ENCODE measurements at regions not wholly inside any gene's neighbourhood (a gene's known extent, or its start where the extent isn't known, plus 50 kb on each side); places are given as distances from the start of the nearest gene placed in this dataset.

DNA sequence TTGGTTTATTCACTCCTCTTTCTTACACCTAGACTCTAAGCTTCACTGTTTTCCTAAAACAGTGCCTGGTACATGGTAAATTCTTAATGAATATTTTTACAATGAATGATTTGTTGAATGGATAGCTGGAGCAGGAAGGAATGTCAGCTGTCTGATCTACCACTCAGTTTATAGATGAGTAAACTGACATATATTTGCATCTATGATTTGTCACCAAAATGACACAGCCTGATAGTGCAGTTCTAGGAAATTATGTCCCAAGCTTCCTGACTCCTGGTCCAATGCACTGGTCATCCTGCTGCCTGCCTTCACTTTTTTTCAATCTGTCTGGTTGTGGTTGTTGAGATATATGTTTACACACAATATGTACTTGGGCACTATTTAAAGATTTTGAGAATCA, 651.7 kb upstream of the WWC1 start:
- TF ChIP-seq, protein P1, sequence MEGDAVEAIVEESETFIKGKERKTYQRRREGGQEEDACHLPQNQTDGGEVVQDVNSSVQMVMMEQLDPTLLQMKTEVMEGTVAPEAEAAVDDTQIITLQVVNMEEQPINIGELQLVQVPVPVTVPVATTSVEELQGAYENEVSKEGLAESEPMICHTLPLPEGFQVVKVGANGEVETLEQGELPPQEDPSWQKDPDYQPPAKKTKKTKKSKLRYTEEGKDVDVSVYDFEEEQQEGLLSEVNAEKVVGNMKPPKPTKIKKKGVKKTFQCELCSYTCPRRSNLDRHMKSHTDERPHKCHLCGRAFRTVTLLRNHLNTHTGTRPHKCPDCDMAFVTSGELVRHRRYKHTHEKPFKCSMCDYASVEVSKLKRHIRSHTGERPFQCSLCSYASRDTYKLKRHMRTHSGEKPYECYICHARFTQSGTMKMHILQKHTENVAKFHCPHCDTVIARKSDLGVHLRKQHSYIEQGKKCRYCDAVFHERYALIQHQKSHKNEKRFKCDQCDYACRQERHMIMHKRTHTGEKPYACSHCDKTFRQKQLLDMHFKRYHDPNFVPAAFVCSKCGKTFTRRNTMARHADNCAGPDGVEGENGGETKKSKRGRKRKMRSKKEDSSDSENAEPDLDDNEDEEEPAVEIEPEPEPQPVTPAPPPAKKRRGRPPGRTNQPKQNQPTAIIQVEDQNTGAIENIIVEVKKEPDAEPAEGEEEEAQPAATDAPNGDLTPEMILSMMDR (IDR thresholded peaks at IDR 0.05; ENCODE audit: control insufficient read depth, extremely low read depth, insufficient read depth), result no peak
- H3K4me3 ChIP-seq (ENCODE audit: low read depth, low read length), result no peak overlapping the region
- DNase-seq (ENCODE audit: low read depth), result no peak

DNA sequence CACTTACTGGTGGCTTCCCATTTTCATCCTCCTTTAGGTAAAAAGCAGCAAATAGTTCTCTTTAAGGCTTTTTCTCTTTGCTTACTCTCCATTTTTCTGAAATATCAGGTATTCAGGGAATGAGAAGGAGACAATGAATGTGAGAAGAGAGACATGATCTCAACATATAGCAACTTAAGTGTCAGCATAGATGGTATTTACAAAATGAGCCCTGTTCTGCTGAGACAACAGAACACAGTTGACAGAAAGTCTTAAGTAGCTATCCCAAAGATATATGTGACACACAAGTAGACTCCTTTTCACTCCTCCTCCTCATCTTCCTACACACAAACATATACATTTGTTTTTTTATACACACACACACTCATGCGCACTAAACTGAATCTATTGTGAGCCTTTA, 649.3 kb upstream of the WWC1 start:
- no peak for DNase-seq (ENCODE audit: low read depth)
- TF ChIP-seq, protein P1 (IDR thresholded peaks at IDR 0.05; ENCODE audit: control insufficient read depth, extremely low read depth, insufficient read depth), result no peak
- H3K4me3 ChIP-seq (ENCODE audit: low read depth, low read length), result no peak overlapping the region

DNA sequence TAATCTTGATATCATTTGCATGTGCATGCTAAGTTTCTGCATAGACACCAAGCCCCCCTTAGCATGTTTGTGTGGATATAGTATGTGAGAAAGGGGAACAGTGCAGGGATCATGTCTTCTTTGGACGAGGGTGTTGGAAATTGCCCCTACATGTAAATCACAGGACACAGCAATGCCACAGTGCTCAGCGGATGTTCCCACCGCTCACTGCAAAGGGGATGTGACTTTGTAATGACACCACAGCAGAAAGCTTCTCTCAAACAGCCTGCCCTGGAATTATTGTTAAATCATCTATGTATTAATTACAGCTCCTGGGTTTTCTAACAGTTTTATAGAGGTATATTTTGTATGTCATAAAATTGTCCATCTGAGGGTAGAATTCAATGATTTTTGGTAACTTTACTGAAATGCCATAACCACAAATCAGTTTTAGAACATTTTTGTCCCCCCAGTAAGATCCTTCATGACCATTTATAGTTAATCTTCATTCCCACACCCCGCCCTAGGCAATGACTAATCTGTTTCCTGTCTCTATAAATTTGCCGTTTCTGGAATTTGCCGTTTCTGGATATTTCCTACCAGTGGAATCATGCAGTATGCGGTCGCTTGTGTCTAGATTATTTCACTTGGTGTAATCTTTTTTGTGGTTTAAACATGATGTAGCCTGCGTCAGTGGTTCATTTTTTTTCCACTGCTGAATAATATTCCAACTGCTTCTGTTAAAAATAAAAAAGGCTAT, 648.5 kb upstream of the WWC1 start:
- TF ChIP-seq, protein P1 (IDR thresholded peaks at IDR 0.05; ENCODE audit: control insufficient read depth, extremely low read depth, insufficient read depth), result no peak
- DNase-seq (ENCODE audit: low read depth), result no peak
- no peak overlapping the region for H3K4me3 ChIP-seq (ENCODE audit: low read depth, low read length)

DNA sequence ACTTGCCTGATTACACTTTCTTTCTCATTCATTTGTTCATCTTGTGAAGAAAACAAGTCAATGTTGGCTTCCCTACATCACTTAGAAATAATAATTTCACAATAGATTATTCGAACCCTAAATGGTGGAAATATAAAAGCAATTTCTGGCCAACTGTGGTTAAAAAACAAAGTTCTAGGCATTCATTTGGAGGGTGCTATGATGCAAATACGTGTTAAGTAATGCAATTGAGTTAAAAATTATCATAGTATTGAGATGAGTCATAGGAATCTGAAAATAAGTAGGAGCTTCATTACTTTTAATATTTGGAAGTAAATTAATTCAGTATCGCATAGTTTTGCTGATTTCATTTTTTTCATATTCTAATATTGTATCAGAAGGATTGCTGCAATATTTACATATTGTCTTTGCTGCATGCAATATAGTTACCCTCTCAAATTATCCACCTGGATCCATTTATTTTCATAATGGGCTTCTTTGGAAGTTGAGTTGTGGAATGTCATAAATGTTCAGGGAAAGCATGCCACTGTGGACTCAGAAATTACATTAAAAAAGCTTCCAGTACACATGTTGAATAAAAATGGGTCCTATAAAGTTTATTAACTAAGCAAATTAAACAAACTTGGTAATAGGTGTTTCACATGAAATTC, 647.7 kb upstream of the WWC1 start:
- H3K4me3 ChIP-seq (ENCODE audit: low read depth, low read length), result no peak overlapping the region
- TF ChIP-seq, protein P1 (IDR thresholded peaks at IDR 0.05; ENCODE audit: control insufficient read depth, extremely low read depth, insufficient read depth), result no peak
- no peak for DNase-seq (ENCODE audit: low read depth)

DNA sequence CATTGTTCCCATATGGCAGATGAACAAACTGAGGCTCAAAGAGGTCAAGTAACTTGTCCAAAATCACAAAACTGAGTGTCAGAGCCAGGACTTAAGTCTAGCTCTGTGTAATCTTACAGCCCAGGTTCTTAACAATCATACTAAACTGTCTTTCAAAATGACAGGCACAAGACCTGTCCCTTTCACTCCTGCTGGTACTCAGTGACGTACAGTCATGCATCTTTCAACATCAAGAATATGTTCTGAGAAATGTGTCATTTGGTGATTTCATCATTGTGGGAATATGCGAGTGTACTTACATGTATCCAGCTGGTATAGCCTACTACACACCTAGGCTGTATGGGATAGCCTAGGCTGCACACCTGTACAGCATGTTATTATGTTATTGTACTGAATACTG, 646.8 kb upstream of the WWC1 start:
- TF ChIP-seq, protein P1 (IDR thresholded peaks at IDR 0.05; ENCODE audit: control insufficient read depth, extremely low read depth, insufficient read depth), result no peak
- H3K4me3 ChIP-seq (ENCODE audit: low read depth, low read length), result no peak overlapping the region
- no peak for DNase-seq (ENCODE audit: low read depth)

DNA sequence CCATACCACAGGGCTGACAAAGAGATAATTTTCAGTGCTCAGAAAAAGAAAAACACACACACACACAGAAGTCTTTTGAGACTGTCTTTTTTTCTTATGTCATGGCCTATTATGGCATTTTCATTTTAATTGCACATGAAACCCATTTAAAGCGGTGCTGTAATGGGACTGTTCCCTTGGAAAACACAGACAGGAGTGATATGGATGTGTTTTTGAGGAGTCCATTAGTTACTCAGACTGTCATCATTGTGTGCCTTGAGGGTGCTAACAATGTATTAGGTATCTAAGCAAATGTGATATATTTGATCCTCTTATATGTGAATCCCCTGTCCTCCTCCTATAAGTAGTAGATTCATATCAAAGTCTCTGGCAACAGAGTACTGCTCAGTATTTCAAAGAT, 642.0 kb upstream of the WWC1 start:
- no peak for DNase-seq (ENCODE audit: low read depth)
- H3K4me3 ChIP-seq (ENCODE audit: low read depth, low read length), result no peak overlapping the region
- TF ChIP-seq, protein P1 (IDR thresholded peaks at IDR 0.05; ENCODE audit: control insufficient read depth, extremely low read depth, insufficient read depth), result no peak

All from LNCaP clone FGC (cell line).